PC-9 (cell line): ENCODE measurements at regions not wholly inside any gene's neighbourhood (a gene's known extent, or its start where the extent isn't known, plus 50 kb on each side); places are given as distances from the start of the nearest gene placed in this dataset.

ENCODE experiments used
- EZH2 ChIP-seq: fragments of 200-600 bp; sonication (generic); IDR thresholded peaks from 2 replicates; pipeline ENCODE4 v1.8.0; 2017; ENCODE audit warnings: antibody characterized with exemption, low read depth
- TF ChIP-seq, protein P1 (sequence below): fragments of 200-600 bp; sonication (generic); conservative IDR thresholded peaks from 2 replicates; pipeline ENCODE4 v1.6.1; 2017; ENCODE audit warnings: mixed run types, antibody characterized with exemption, mild to moderate bottlenecking, moderate library complexity

DNA sequence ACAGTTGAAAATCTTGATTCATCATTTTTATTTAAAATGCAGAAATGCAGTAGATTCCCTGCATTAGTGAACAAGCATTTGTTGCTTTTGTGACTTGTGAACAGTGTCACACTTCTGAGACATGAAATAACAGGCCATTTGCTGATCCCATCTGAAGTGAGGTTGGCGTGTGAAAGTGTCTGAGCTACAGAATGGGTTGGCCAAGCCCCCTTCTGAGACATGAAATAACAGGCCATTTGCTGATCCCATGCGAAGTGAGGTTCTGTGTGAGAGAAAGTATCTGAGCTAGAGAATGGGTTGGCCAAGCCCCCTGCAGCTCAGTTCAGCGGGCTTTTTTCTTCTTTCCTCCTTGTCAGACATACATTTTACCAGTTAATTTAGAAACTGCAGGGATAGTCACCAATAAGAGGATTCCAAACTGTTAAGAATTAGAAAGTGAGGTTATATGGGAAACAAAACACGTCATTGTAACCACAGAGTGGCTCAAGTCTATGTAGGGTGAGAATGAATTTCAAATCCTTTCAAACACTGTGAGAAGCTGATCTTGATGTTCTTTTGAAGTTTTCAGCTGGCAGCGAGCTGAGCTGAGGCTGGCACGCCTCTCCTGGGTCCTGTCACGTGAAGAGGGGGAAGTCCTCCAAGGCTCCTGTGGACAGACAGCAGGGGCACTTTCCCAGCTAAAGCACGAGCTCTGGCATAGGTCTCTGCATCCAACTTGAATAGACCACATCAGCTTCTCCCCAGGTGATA lies 339.2 kb upstream of the SALL3 start:
- TF ChIP-seq EZH2: no peak
- TF ChIP-seq, protein P1, sequence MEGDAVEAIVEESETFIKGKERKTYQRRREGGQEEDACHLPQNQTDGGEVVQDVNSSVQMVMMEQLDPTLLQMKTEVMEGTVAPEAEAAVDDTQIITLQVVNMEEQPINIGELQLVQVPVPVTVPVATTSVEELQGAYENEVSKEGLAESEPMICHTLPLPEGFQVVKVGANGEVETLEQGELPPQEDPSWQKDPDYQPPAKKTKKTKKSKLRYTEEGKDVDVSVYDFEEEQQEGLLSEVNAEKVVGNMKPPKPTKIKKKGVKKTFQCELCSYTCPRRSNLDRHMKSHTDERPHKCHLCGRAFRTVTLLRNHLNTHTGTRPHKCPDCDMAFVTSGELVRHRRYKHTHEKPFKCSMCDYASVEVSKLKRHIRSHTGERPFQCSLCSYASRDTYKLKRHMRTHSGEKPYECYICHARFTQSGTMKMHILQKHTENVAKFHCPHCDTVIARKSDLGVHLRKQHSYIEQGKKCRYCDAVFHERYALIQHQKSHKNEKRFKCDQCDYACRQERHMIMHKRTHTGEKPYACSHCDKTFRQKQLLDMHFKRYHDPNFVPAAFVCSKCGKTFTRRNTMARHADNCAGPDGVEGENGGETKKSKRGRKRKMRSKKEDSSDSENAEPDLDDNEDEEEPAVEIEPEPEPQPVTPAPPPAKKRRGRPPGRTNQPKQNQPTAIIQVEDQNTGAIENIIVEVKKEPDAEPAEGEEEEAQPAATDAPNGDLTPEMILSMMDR: no peak
